IPS DF 6.9 (cell line): ENCODE measurements at regions not wholly inside any gene's neighbourhood (a gene's known extent, or its start where the extent isn't known, plus 50 kb on each side); places are given as distances from the start of the nearest gene placed in this dataset.

Experiments used
- DNase-seq: peaks from one replicate; pipeline ENCODE4 v3.0.0-alpha.2; 2013; ENCODE audit warnings: low read depth, low spot score
- H3K27ac ChIP-seq: one replicate; pipeline ENCODE4 v1.5.1; 2013; ENCODE audit warnings: low read length, control low read depth
- H3K27me3 ChIP-seq: 2 replicates; pipeline ENCODE4 v1.6.1; 2013; ENCODE audit warnings: mild to moderate bottlenecking, low read length; ENCODE audit not compliant: control insufficient read depth, insufficient read depth
- H3K36me3 ChIP-seq: 2 replicates; pipeline ENCODE4 v1.6.1; 2013; ENCODE audit warnings: low read length; ENCODE audit not compliant: control insufficient read depth, insufficient read depth
- H3K4me1 ChIP-seq: 2 replicates; pipeline ENCODE4 v1.6.1; 2013; ENCODE audit warnings: low read length; ENCODE audit not compliant: control insufficient read depth, insufficient read depth
- H3K4me3 ChIP-seq: 2 replicates; pipeline ENCODE4 v1.5.1; 2013; ENCODE audit warnings: mild to moderate bottlenecking, low read length
- H3K9me3 ChIP-seq: 2 replicates; pipeline ENCODE4 v1.6.1; 2013; ENCODE audit warnings: low read length, inconsistent platforms; ENCODE audit not compliant: control insufficient read depth, insufficient read depth
- WGBS: extraction: QIAGEN DNeasy Blood & Tissue Kit; methylation state at CpG from one replicate; pipeline ENCODE4 v1.1.7; 2013; ENCODE audit warnings: mixed read lengths, missing lambda C conversion rate; ENCODE audit not compliant: insufficient read length, insufficient coverage; 5-methylcytosine and 5-hydroxymethylcytosine counted together

DNA sequence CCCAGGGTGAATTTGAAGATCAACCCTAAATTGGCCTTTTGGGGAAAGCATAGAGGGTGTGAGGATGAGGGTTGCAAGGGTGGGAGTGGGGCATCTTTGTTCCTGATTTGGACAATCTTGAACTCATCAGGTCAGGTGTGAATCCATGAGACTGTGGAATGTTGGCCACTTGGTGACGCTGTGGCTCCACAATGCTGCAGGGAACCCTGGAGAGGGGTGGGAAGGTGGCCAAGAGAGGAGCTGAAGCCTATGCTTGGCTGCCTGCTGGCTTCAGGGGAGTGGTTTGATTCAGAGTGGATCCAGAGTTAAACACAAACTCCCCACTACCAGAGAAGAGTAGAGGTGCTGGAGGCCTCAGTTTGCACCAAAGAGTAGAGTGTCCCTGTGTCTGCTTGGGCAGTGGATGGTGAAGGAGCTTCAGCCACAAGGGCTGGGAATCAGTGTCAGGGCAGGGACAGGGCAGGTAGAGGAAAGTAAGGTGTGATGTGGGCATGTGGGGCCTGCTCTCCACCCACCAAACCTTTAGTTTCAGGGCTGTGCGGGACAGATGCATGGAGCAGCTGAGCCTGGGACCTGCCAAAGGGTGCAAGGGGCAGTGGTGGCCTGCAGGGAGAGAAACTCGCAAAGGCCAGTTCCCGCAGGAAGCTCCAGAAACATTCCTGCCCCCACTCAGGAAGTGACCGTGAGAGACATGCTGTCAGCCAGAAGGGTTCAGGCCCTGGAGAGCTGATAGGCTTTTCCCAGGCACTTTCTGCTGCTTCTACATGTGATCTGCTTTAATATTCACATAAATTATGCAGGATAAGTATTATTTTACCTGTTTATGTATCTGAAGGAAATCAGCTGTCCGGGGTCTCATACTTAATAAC lies 81.0 kb upstream of the PRSS58 start:
- H3K4me3 ChIP-seq: no peak overlapping the region
- no peaks in the 10 kb centered on the region for H3K27me3 ChIP-seq
- no peak for DNase-seq
- no peaks in the 10 kb centered on the region for H3K9me3 ChIP-seq
- H3K36me3 ChIP-seq: no peaks in the 10 kb centered on the region
- peaks cover 2% of the 10 kb centered on the region; the same call in 1 of the 2 replicates for H3K4me1 ChIP-seq
- H3K27ac ChIP-seq: no peak overlapping the region
- no CpG with 5 or more reads among the region's 6 CpGs for WGBS

GRCh38 chr7:142337054-142338001 lies 79.5 kb upstream of the PRSS58 start:
- Histone ChIP-seq H3K4me1 (peaks cover 2% of the 10 kb centered on the region; the same call in 1 of the 2 replicates), H3K36me3 (no peaks in the 10 kb centered on the region), H3K4me3 (no peak overlapping the region), H3K27ac (no peak overlapping the region), H3K27me3 (no peaks in the 10 kb centered on the region), H3K9me3 (no peaks in the 10 kb centered on the region)
- no peak for DNase-seq
- WGBS: no CpG with 5 or more reads among the region's 8 CpGs

- no peaks in the 10 kb centered on the region for H3K36me3 ChIP-seq
- H3K4me1 ChIP-seq: peaks cover 2% of the 10 kb centered on the region; the same call in 1 of the 2 replicates
- H3K9me3 ChIP-seq: no peaks in the 10 kb centered on the region
- no peak for DNase-seq
- no peaks in the 10 kb centered on the region for H3K27me3 ChIP-seq
- WGBS: no CpG with 5 or more reads among the region's 1 CpG
- no peak overlapping the region for H3K27ac ChIP-seq
- no peak overlapping the region for H3K4me3 ChIP-seq
These were observed 76.9 kb upstream of the PRSS58 start for GRCh38 chr7:142334806-142335205.

- Histone ChIP-seq H3K9me3 (no peaks in the 10 kb centered on the region), H3K4me3 (no peak overlapping the region), H3K4me1 (peaks cover 2% of the 10 kb centered on the region; the same call in 1 of the 2 replicates), H3K27me3 (no peaks in the 10 kb centered on the region), H3K36me3 (no peaks in the 10 kb centered on the region), H3K27ac (no peak overlapping the region)
- no peak for DNase-seq
- no CpG with 5 or more reads among the region's 2 CpGs for WGBS
These were observed 76.4 kb upstream of the PRSS58 start for GRCh38 chr7:142334236-142334635.

DNA sequence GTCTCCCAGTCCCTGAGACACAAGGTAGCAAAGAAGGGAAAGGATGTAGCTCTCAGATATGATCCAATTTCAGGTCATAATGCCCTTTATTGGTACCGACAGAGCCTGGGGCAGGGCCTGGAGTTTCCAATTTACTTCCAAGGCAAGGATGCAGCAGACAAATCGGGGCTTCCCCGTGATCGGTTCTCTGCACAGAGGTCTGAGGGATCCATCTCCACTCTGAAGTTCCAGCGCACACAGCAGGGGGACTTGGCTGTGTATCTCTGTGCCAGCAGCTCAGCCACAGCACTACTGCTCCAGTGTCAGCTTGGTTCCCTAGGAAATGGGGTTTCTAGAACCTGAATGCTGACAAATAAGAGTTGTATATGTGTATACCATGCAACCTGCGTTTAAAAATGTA lies 74.6 kb upstream of the PRSS58 start:
- Histone ChIP-seq H3K9me3 (no peaks in the 10 kb centered on the region), H3K36me3 (no peaks in the 10 kb centered on the region), H3K4me3 (no peak overlapping the region), H3K27ac (no peak overlapping the region), H3K27me3 (no peaks in the 10 kb centered on the region), H3K4me1 (peaks cover 1% of the 10 kb centered on the region; the same call in 1 of the 2 replicates)
- WGBS: no CpG with 5 or more reads among the region's 6 CpGs
- no peak for DNase-seq

DNA sequence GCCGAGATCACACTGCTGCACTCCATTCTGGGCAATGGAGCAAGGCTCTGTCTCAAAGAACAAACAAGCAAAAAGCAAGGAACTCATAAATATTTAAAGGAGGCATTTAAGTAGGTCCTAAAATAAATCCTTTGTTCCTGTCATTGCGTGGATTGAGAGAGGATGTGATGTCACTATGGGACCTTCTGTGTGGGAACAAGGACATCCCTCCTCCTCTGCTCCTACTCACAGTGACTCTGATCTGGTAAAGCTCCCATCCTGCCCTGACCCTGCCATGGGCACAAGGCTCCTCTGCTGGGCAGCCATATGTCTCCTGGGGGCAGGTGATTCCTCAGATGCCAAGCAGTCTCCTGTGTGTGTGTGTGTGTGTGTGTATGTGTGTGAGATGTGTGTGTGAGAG lies 74.1 kb upstream of the PRSS58 start:
- WGBS: no CpG with 5 or more reads among the region's 2 CpGs
- H3K9me3 ChIP-seq: no peaks in the 10 kb centered on the region
- no peak for DNase-seq
- no peak overlapping the region for H3K27ac ChIP-seq
- H3K36me3 ChIP-seq: no peaks in the 10 kb centered on the region
- H3K27me3 ChIP-seq: no peaks in the 10 kb centered on the region
- H3K4me1 ChIP-seq: peaks cover 1% of the 10 kb centered on the region; the same call in 1 of the 2 replicates
- H3K4me3 ChIP-seq: no peak overlapping the region

- no peak overlapping the region for H3K27ac ChIP-seq
- no peak for DNase-seq
- no peaks in the 10 kb centered on the region for H3K9me3 ChIP-seq
- H3K4me1 ChIP-seq: peaks cover 1% of the 10 kb centered on the region; the same call in 1 of the 2 replicates
- H3K36me3 ChIP-seq: no peaks in the 10 kb centered on the region
- H3K27me3 ChIP-seq: no peaks in the 10 kb centered on the region
- no CpG with 5 or more reads among the region's 5 CpGs for WGBS
- no peak overlapping the region for H3K4me3 ChIP-seq
These were observed 71.4 kb upstream of the PRSS58 start for GRCh38 chr7:142329062-142329790.

- DNase-seq: no peak
- H3K9me3 ChIP-seq: no peaks in the 10 kb centered on the region
- no peak overlapping the region for H3K27ac ChIP-seq
- H3K4me3 ChIP-seq: no peak overlapping the region
- H3K4me1 ChIP-seq: peaks cover 3% of the 10 kb centered on the region
- H3K36me3 ChIP-seq: no peaks in the 10 kb centered on the region
- WGBS: no CpG with 5 or more reads among the region's 6 CpGs
- no peaks in the 10 kb centered on the region for H3K27me3 ChIP-seq
These were observed 70.7 kb upstream of the PRSS58 start for GRCh38 chr7:142328551-142328950.

DNA sequence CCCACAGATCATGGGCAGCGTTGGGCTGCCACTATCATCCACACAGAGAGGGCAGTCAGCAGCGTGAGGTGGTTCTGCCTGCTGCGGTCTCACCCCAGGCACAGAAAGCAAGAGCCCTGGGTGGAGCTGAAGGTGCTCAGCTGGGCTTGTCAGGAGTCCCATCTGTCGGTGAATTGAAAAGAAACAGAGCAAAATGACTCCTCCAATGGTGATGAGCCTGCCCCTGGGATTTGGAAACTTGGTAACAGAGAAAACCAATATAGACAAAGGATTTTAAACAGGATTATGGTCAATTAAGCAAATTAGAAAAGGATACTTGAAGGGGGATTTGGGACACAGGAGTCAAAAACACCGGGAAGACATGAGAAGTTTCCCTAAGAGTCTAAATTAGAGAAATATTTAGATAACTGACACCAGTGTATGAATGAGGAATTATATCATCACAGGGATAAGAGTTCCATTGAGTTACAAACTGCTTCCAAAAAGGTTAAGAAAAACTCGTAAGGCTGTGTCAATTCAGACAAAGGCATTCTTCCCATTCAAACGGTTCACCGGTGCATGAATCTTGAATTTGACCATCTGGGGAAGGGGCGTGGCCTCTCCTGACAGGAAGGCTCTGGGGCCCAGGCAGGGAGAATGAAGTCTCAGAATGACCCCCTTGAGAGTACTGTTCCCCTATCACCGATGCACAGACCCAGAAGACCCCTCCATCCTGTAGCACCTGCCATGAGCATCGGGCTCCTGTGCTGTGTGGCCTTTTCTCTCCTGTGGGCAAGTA lies 70.0 kb upstream of the PRSS58 start:
- Histone ChIP-seq H3K36me3 (no peaks in the 10 kb centered on the region), H3K9me3 (no peaks in the 10 kb centered on the region), H3K27me3 (no peaks in the 10 kb centered on the region), H3K27ac (no peak overlapping the region), H3K4me1 (peaks cover 3% of the 10 kb centered on the region), H3K4me3 (no peak overlapping the region)
- no peak for DNase-seq
- no CpG with 5 or more reads among the region's 11 CpGs for WGBS
